BLaER1 (cell line): ENCODE measurements at regions not wholly inside any gene's neighbourhood (a gene's known extent, or its start where the extent isn't known, plus 50 kb on each side); places are given as distances from the start of the nearest gene placed in this dataset.

Experiments
- H3K27ac ChIP-seq: shearing (Covaris generic); formaldehyde crosslinking; 2 replicates; pipeline ENCODE4 v1.8.1; 2022
- H3K27me3 ChIP-seq: shearing (Covaris generic); formaldehyde crosslinking; 2 replicates; pipeline ENCODE4 v1.8.1; 2022
- H3K36me3 ChIP-seq: shearing (Covaris generic); formaldehyde crosslinking; 2 replicates; pipeline ENCODE4 v1.8.1; 2022
- H3K4me1 ChIP-seq: shearing (Covaris generic); formaldehyde crosslinking; 2 replicates; pipeline ENCODE4 v1.8.1; 2022
- H3K4me2 ChIP-seq: shearing (Covaris generic); formaldehyde crosslinking; 2 replicates; pipeline ENCODE4 v1.8.1; 2022
- H3K4me3 ChIP-seq: shearing (Covaris generic); formaldehyde crosslinking; 2 replicates; pipeline ENCODE4 v1.8.1; 2022
- H3K9ac ChIP-seq: shearing (Covaris generic); formaldehyde crosslinking; 2 replicates; pipeline ENCODE4 v1.8.1; 2022
- H3K9me3 ChIP-seq: shearing (Covaris generic); formaldehyde crosslinking; 2 replicates; pipeline ENCODE4 v1.8.1; 2022
- H4K20me1 ChIP-seq: shearing (Covaris generic); formaldehyde crosslinking; 2 replicates; pipeline ENCODE4 v1.8.1; 2022
- Cebpa-rat ChIP-seq: shearing (Covaris generic); IDR thresholded peaks from 2 replicates; pipeline ENCODE4 v1.8.1; 2022

DNA sequence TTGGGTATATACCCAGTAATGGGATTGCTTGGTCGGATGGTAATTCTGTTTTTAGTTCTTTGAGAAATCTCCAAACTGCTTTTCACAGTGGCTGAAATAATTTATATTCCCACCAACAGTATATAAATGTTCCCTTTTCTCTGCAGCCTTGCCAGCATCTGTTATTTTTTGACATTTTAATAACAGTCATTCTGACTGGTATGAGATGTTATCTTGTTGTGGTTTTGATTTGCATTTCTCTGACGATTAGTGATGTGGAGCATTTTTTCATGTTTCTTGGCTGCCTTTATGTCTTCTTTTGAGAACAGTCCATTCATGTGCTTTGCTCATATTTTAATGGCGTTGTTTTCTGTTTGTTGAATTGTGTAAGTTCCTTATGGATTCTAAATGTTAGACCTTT, 641.6 kb downstream of the HACE1 start:
- Histone ChIP-seq H3K4me3 (no peak overlapping the region), H4K20me1 (no peaks in the 10 kb centered on the region), H3K4me1 (peaks cover 6% of the 10 kb centered on the region; the same call in 1 of the 2 replicates), H3K9me3 (no peaks in the 10 kb centered on the region), H3K27me3 (no peaks in the 10 kb centered on the region), H3K27ac (no peak overlapping the region), H3K4me2 (no peak overlapping the region; the same call in 1 of the 2 replicates), H3K36me3 (no peaks in the 10 kb centered on the region), H3K9ac (no peak overlapping the region)
- no peak for TF ChIP-seq Cebpa-rat

DNA sequence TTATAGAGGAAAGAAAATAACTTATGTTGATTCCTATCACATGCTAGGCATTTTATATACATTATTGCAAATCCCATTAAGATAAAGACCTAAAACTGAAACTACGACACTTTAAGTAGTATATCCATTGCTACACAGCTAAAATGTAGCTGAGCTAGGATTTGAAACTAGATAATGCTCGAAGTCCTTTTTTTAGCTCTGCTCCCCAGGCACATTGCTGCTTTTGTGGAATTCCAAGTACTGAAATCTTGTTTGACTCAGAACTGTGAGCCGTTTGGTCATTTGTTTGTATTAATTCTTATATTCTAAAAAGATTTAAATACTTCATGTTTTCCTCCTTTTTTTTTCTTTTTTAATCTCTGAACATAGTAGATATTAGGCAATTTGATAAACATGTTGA, 644.8 kb downstream of the HACE1 start:
- H4K20me1 ChIP-seq, result no peaks in the 10 kb centered on the region
- H3K4me3 ChIP-seq, result no peak overlapping the region
- H3K4me2 ChIP-seq, result no peak overlapping the region
- peaks cover 6% of the 10 kb centered on the region; the same call in 1 of the 2 replicates for H3K4me1 ChIP-seq
- no peaks in the 10 kb centered on the region for H3K9me3 ChIP-seq
- no peak overlapping the region for H3K9ac ChIP-seq
- H3K36me3 ChIP-seq, result no peaks in the 10 kb centered on the region
- no peak for TF ChIP-seq Cebpa-rat
- H3K27ac ChIP-seq, result no peak overlapping the region
- no peaks in the 10 kb centered on the region for H3K27me3 ChIP-seq

DNA sequence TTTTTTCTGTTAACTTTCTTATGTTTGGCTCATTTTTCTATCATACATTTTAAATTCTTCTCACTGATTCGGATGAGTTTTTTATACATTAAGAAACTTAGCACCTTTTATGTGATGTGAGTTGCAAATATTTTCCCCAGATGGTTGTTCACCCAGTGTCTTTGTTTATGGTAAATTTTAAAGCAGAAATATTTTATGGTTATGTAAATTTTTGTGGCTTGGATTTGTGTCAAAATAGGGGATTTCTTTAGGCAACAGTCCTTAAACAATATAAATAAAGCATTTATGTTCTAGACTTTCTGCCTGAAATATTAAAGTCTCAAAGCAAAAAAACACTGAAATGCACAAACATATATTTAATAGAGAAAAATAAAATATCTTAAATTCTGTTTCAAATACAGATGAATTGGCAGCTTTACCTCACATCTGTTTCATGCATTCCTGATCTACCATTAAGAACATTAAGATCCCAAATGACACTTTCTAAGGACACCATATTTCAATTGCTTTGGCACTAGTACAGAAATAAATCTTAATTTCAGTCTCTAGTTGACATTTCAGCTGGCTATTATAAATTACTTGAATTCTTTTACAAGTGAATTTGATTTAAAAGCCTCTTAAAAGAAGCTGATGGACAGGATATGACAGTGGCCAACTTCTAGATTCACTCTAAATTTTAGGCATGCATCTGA, 646.6 kb downstream of the HACE1 start:
- TF ChIP-seq Cebpa-rat, result no peak
- H3K27ac ChIP-seq, result no peak overlapping the region
- H3K4me1 ChIP-seq, result peaks cover under 1% of the 10 kb centered on the region; the same call in 1 of the 2 replicates
- H3K9ac ChIP-seq, result no peak overlapping the region
- H3K27me3 ChIP-seq, result no peaks in the 10 kb centered on the region
- no peaks in the 10 kb centered on the region for H3K9me3 ChIP-seq
- H3K4me3 ChIP-seq, result no peak overlapping the region
- H3K4me2 ChIP-seq, result no peak overlapping the region
- no peaks in the 10 kb centered on the region for H3K36me3 ChIP-seq
- no peaks in the 10 kb centered on the region for H4K20me1 ChIP-seq

DNA sequence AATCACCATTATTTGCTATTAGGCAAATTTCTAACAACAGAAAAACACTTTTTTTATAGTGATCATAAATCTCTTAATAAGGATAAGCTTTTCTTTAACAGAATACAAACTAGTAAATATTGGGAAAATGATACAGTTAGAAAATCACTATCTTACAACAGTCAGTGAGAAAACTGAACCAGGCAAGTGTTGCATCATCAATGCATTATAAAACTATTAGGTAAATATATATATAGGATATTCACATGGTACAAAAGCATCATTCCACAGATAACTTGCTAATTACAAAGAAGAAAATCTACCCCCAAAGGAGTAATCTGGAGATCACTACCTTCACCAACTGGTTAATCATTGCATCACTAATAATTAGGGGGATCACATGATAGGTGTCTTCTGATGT, 652.1 kb downstream of the HACE1 start:
- Histone ChIP-seq H4K20me1 (no peaks in the 10 kb centered on the region), H3K9me3 (no peaks in the 10 kb centered on the region), H3K9ac (no peak overlapping the region), H3K4me3 (no peak overlapping the region), H3K4me2 (no peak overlapping the region), H3K27me3 (no peaks in the 10 kb centered on the region), H3K4me1 (no peaks in the 10 kb centered on the region), H3K27ac (no peak overlapping the region), H3K36me3 (no peaks in the 10 kb centered on the region)
- TF ChIP-seq Cebpa-rat, result no peak; the same call in 1 of the 2 replicates

DNA sequence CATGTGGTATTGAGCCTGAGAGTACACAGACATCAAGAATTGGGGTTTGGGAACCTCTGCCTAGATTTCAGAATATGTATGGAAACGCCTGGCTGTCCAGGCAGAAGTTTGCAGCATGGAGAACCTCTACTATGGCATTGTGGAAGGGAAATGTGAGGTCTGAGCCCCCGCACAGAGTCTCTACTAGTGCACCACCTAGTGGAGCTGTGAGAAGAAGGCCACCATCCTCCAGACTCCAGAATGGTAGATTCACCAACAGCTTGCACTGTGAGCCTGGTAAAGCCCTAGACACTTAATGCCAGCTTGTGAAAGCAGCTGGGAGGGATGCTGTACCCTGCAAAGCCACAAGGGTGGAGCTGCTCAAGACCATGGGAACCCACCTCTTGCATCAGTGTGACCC, 658.2 kb downstream of the HACE1 start:
- Histone ChIP-seq H3K27me3 (no peaks in the 10 kb centered on the region), H3K27ac (no peak overlapping the region), H3K4me2 (no peak overlapping the region), H3K9me3 (no peaks in the 10 kb centered on the region), H3K36me3 (no peaks in the 10 kb centered on the region), H3K4me3 (no peak overlapping the region), H4K20me1 (no peaks in the 10 kb centered on the region), H3K4me1 (no peaks in the 10 kb centered on the region), H3K9ac (no peak overlapping the region)
- TF ChIP-seq Cebpa-rat, result no peak

- Histone ChIP-seq H3K27me3 (no peaks in the 10 kb centered on the region), H3K4me3 (no peak overlapping the region), H4K20me1 (no peaks in the 10 kb centered on the region), H3K9ac (no peak overlapping the region), H3K27ac (no peak overlapping the region), H3K4me2 (no peak overlapping the region), H3K4me1 (no peaks in the 10 kb centered on the region), H3K9me3 (peaks cover 6% of the 10 kb centered on the region; the same call in 1 of the 2 replicates), H3K36me3 (no peaks in the 10 kb centered on the region)
- no peak for TF ChIP-seq Cebpa-rat
Measured at GRCh38 chr6:104187616-104188015, 672.1 kb downstream of the HACE1 start.

DNA sequence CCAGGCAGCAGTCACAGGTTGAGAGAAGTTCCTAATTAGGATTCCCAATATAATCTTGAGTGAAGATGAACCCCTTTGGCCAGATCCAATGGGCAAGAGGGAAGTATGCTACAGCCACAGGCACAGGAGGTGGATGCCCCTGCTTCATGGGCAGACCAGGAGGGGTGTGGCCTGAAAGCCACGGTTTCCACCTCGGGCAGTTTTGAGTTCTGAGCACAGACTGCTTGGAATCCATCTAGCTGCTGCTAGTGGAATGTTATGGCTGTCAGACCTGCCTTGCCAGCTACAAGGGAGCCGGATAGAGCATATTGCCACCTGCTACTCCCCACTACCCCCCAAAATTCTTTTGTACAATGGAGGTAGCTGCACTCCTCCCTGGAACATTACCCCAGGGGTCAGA, 672.9 kb downstream of the HACE1 start:
- H3K27me3 ChIP-seq, result no peaks in the 10 kb centered on the region
- no peaks in the 10 kb centered on the region for H4K20me1 ChIP-seq
- H3K9ac ChIP-seq, result no peak overlapping the region
- TF ChIP-seq Cebpa-rat, result no peak
- no peak overlapping the region for H3K27ac ChIP-seq
- H3K4me2 ChIP-seq, result no peak overlapping the region
- H3K4me3 ChIP-seq, result no peak overlapping the region
- H3K36me3 ChIP-seq, result no peaks in the 10 kb centered on the region
- H3K9me3 ChIP-seq, result peaks cover 6% of the 10 kb centered on the region; the same call in 1 of the 2 replicates
- no peaks in the 10 kb centered on the region for H3K4me1 ChIP-seq

DNA sequence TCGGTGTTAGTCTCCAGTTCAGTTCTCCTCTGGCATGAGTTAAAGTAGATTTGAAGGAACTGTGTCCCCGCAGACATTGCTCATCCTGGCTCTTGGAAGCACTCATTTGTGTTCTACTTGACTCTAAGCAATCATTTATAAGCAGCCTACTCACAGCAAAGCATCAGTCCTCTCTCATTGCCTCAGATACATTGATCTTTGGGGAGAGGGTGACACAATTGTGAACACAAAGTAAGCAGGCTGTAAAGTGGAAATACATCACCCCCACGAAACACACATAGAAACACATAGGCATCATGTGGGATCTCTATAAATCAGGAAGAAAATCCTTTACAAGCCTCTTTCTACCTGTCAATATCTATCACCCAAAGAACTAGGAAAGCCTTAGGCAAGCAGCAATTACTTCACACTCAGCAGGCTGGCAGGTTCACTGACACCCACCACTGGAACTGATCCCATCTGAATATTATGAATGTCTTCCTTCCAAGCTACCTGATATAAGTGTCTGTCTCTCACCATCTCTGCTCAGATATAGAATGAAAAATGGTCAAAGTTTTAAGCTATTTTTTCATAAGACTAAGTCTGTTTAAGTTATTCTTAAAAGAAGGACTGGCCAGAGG, 675.8 kb downstream of the HACE1 start:
- no peak overlapping the region for H3K27ac ChIP-seq
- no peaks in the 10 kb centered on the region for H3K4me1 ChIP-seq
- H3K4me3 ChIP-seq, result no peak overlapping the region
- no peaks in the 10 kb centered on the region for H3K27me3 ChIP-seq
- no peaks in the 10 kb centered on the region for H3K9me3 ChIP-seq
- no peak for TF ChIP-seq Cebpa-rat
- no peak overlapping the region for H3K9ac ChIP-seq
- H3K36me3 ChIP-seq, result no peaks in the 10 kb centered on the region
- H3K4me2 ChIP-seq, result no peak overlapping the region
- H4K20me1 ChIP-seq, result no peaks in the 10 kb centered on the region

DNA sequence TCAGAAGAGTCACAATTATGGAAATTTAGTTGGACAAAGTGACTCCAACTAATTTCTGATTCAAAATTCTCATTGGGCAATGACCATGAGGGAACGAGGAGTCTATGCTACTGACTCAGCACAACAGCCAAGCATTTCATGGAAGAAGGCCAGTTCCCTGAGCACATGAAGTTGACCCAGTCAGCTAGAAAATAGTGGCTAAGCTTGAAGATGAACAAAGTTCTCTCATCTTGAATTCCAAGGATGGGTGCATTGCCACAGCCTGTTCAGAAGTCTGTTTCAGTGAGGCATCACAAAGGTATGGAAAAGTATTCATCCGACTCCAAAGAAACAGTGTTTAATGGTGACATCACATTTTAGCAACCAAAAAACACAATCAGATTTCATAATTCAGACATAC, 676.9 kb downstream of the HACE1 start:
- H3K9me3 ChIP-seq, result no peaks in the 10 kb centered on the region
- no peak overlapping the region for H3K4me2 ChIP-seq
- no peak for TF ChIP-seq Cebpa-rat

GRCh38 chr6:104173668-104174067, 686.1 kb downstream of the HACE1 start:
- H3K4me1 ChIP-seq, result 0 out of 2 replicates have a peak, but pooled peaks cover 5% of the 10 kb centered on the region
- H3K36me3 ChIP-seq, result no peaks in the 10 kb centered on the region
- no peak overlapping the region for H3K4me3 ChIP-seq
- no peak overlapping the region for H3K9ac ChIP-seq
- H4K20me1 ChIP-seq, result no peaks in the 10 kb centered on the region
- no peak overlapping the region for H3K27ac ChIP-seq
- H3K4me2 ChIP-seq, result no peak overlapping the region
- H3K27me3 ChIP-seq, result no peaks in the 10 kb centered on the region
- H3K9me3 ChIP-seq, result no peaks in the 10 kb centered on the region
- TF ChIP-seq Cebpa-rat, result no peak

More for the DNA sequence above, 676.9 kb downstream of the HACE1 start:
- no peaks in the 10 kb centered on the region for H3K4me1 ChIP-seq
- H3K27me3 ChIP-seq, result no peaks in the 10 kb centered on the region
- H3K36me3 ChIP-seq, result no peaks in the 10 kb centered on the region
- H4K20me1 ChIP-seq, result no peaks in the 10 kb centered on the region
- no peak overlapping the region for H3K4me3 ChIP-seq
- no peak overlapping the region for H3K27ac ChIP-seq
- no peak overlapping the region for H3K9ac ChIP-seq
